GM12878 (cell line): ENCODE measurements at regions not wholly inside any gene's neighbourhood (a gene's known extent, or its start where the extent isn't known, plus 50 kb on each side); places are given as distances from the start of the nearest gene placed in this dataset.

Experiments used
- ATAC-seq: fragments of 200-7000 bp; cut with Tn5 transposase; 3 replicates; pipeline ENCODE4 v1.9.1; 2020; ENCODE audit warnings: mild to moderate bottlenecking, moderate library complexity
- BruUV-seq: library from RNA; stranded (reverse); fragments of 400-500 nt; replicated peaks from 2 replicates; lab custom pipeline; 2021; lab: Mats Ljungman, UMichigan
- CTCF ChIA-PET: fragments of 300-600 bp; sonication (Branson Sonifier 250); formaldehyde crosslinking; extraction: SDS; loops from one replicate; lab custom pipeline; 2021; ENCODE audit warnings: inconsistent platforms; lab: Yijun Ruan, JAX
- POLR2A ChIA-PET: fragments of 350-600 bp; formaldehyde crosslinking; extraction: SDS; loops from one replicate; lab custom pipeline; 2021; ENCODE audit warnings: inconsistent platforms; lab: Charles Lee
- RAD21 ChIA-PET: fragments of 300-600 bp; sonication (Branson Sonifier 250); formaldehyde crosslinking; loops from one replicate; lab custom pipeline; 2023; ENCODE audit warnings: antibody characterized with exemption; ENCODE audit not compliant: unreplicated experiment; lab: Charles Lee
- SMC1A ChIA-PET: fragments of 300-600 bp; sonication (Branson Sonifier 250); formaldehyde crosslinking; loops from one replicate; lab custom pipeline; 2023; ENCODE audit not compliant: unreplicated experiment, uncharacterized antibody; lab: Charles Lee
- DNase-seq: peaks from one replicate; pipeline ENCODE4 v3.0.0-alpha.2; 2011; ENCODE audit warnings: low read depth, low spot score
- FAIRE-seq: peaks from 3 replicates; lab custom pipeline; 2011; peaks lifted over from hg19 to GRCh38; lab: Jason Lieb, UNC
- H2AFZ ChIP-seq: 2 replicates; pipeline ENCODE4 v1.6.0; 2011; ENCODE audit warnings: low read depth, low read length, control low read depth; ENCODE audit not compliant: control insufficient read depth
- H3K27ac ChIP-seq: 2 replicates; pipeline ENCODE4 v1.5.1; 2011; ENCODE audit warnings: control low read depth; ENCODE audit not compliant: control insufficient read depth, insufficient read depth
- H3K27me3 ChIP-seq, 2 experiments: replicated peaks in 1 of 2; 2 replicates each; pipeline versions ENCODE4 v1.6.0 to v1.6.1; 2011; ENCODE audit warnings: low read length in 1 of 2; ENCODE audit not compliant: control insufficient read depth in 2 of 2, insufficient read depth in 2 of 2
- H3K36me3 ChIP-seq, 2 experiments: 2 replicates each; pipeline ENCODE4 v1.5.1; 2011; ENCODE audit warnings: low read length in 1 of 2; ENCODE audit not compliant: control insufficient read depth in 2 of 2, insufficient read depth in 2 of 2
- H3K4me1 ChIP-seq: 2 replicates; pipeline ENCODE4 v1.6.1; 2011; ENCODE audit warnings: mild to moderate bottlenecking, low read length, moderate library complexity, mixed read lengths; ENCODE audit not compliant: control insufficient read depth, insufficient read depth
- H3K4me2 ChIP-seq: 2 replicates; pipeline ENCODE4 v1.6.0; 2011; ENCODE audit warnings: control low read depth; ENCODE audit not compliant: control insufficient read depth, insufficient read depth
- H3K4me3 ChIP-seq: fragments of 200-600 bp; sonication (generic); 2 replicates; pipeline ENCODE4 v1.5.1; 2016
- H3K79me2 ChIP-seq: 2 replicates; pipeline ENCODE4 v1.6.0; 2011; ENCODE audit warnings: low read length; ENCODE audit not compliant: control insufficient read depth, insufficient read depth
- H3K9ac ChIP-seq: 2 replicates; pipeline ENCODE4 v1.8.0; 2011; ENCODE audit warnings: low read length, control low read depth, mixed read lengths; ENCODE audit not compliant: control insufficient read depth, insufficient read depth
- H3K9me3 ChIP-seq: replicated peaks from 3 replicates; pipeline ENCODE4 v1.5.1; 2011; ENCODE audit warnings: mild to moderate bottlenecking, low read length; ENCODE audit not compliant: control insufficient read depth, insufficient read depth
- H4K20me1 ChIP-seq: 2 replicates; pipeline ENCODE4 v1.6.0; 2011; ENCODE audit not compliant: control insufficient read depth, insufficient read depth
- ATF7 ChIP-seq: fragments of 450-650 bp; IDR thresholded peaks from 2 replicates; pipeline ENCODE4 v1.6.1; 2016; ENCODE audit warnings: low read depth, mild to moderate bottlenecking
- CHD4 ChIP-seq: fragments of 200-600 bp; sonication (generic); IDR thresholded peaks from 2 replicates; pipeline ENCODE4 v1.6.1; 2016; ENCODE audit warnings: mild to moderate bottlenecking
- HCFC1 ChIP-seq: fragments of 150-350 bp; IDR thresholded peaks from 2 replicates; pipeline ENCODE4 v1.6.1; 2014; ENCODE audit warnings: low read length
- HDAC2 ChIP-seq: fragments of 200-600 bp; sonication (generic); IDR thresholded peaks from 2 replicates; pipeline ENCODE4 v1.6.1; 2017
- HDAC6 ChIP-seq: fragments of 200-600 bp; sonication (generic); IDR thresholded peaks from one replicate; pipeline ENCODE4 v1.8.0; 2017; ENCODE audit warnings: antibody characterized with exemption; ENCODE audit not compliant: unreplicated experiment
- MEF2B ChIP-seq: fragments of 450-650 bp; IDR thresholded peaks from 2 replicates; pipeline ENCODE4 v1.6.1; 2018; ENCODE audit warnings: mild to moderate bottlenecking, moderate library complexity; ENCODE audit not compliant: partially characterized antibody, poor library complexity, severe bottlenecking
- NR2F1 ChIP-seq: fragments of 450-650 bp; conservative IDR thresholded peaks from 2 replicates; pipeline ENCODE4 v1.6.1; 2017; ENCODE audit warnings: mild to moderate bottlenecking
- POLR2AphosphoS2 ChIP-seq: IDR thresholded peaks from 2 replicates; pipeline ENCODE4 v1.6.1; 2011; ENCODE audit warnings: low read depth, mild to moderate bottlenecking, low read length, improper control_type of control experiment, moderate library complexity
- YBX1 ChIP-seq: fragments of 450-650 bp; IDR thresholded peaks from 2 replicates; pipeline ENCODE4 v1.6.1; 2016; ENCODE audit warnings: antibody characterized with exemption
- ZSCAN29 ChIP-seq: fragments of 450-650 bp; IDR thresholded peaks from 2 replicates; pipeline ENCODE4 v1.6.1; 2017; ENCODE audit warnings: mild to moderate bottlenecking, moderate library complexity
- WGBS: methylation state at CpG from one replicate; pipeline ENCODE4 v1.1.6; 2016; ENCODE audit warnings: low lambda C conversion rate; ENCODE audit not compliant: insufficient replicate concordance, insufficient coverage; ENCODE audit errors: missing lambda C conversion rate; 5-methylcytosine and 5-hydroxymethylcytosine counted together
- in situ Hi-C: fragments of 300-500 bp; cut with MboI; formaldehyde crosslinking; loops from 9 replicates; pipeline ENCODE4 v1.14.3; 2018; ENCODE audit warnings: mixed read lengths
- intact Hi-C: fragments of 100-400 bp; cut with micrococcal nuclease; formaldehyde crosslinking; loops from one replicate; pipeline ENCODE4 v1.14.2; 2022; ENCODE audit not compliant: unreplicated experiment
- TF ChIP-seq, protein P1 (sequence below): fragments of 450-650 bp; IDR thresholded peaks from 2 replicates; pipeline ENCODE4 v1.6.1; 2017; ENCODE audit warnings: low read depth, mild to moderate bottlenecking, moderate library complexity
- TF ChIP-seq, protein P2 (sequence below): fragments of 450-650 bp; IDR thresholded peaks from 2 replicates; pipeline ENCODE4 v1.6.1; 2017; ENCODE audit warnings: mild to moderate bottlenecking, low read depth, inconsistent platforms; ENCODE audit not compliant: poor library complexity, severe bottlenecking

DNA sequence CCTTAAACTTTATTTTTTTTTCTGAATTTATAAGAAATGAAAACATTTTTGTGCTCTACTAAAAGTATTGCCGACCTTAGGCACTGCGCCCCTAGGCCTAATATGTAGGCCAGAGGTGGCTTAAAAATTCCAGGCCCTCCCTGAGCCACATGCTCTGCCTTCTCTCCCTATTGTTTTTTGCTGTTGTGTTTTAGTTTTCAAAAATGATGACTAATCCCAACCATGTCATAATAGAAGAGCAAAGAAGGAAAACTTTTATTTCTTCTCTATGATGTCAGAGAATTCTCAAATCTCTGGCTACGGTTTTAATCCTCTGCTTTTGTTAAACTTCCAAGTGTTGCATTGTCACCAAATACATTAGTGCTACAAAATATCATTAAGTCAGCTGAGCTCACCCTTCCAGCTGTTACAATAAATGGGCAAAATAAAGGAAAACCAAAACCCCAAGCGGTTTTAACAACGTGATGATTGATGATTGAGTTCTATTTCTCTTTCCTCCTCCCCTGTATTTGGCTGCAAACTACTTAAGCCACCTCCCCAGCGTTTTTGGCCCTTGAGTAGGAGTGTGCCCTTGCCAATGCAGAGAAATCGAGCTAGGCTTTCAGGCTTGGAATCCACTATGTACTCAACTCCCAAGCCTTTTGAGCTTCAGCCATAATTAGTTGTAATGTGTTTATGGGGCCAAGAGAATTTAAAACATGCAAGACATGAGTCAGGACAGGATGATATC lies 163.5 kb upstream of the POU3F3 start:
- ChIA-PET RAD21 (no interaction called here), SMC1A (no interaction called here)
- WGBS: 23% methylated on average over 7 of the region's 7 CpGs
- Histone ChIP-seq H3K4me2 (no peak overlapping the region), H3K36me3 (no peaks in the 10 kb centered on the region), H3K4me3 (no peak overlapping the region), H3K9me3 (no peaks in the 10 kb centered on the region), H3K4me1 (no peaks in the 10 kb centered on the region), H3K27me3 (no peaks in the 10 kb centered on the region), H3K27ac (no peak overlapping the region), H2AFZ (no peak overlapping the region)
- in situ Hi-C loops: no loop called here
- no peak for DNase-seq
- no peak for TF ChIP-seq HDAC6
- TF ChIP-seq POLR2AphosphoS2: no peak
- no peak for TF ChIP-seq HDAC2
- TF ChIP-seq HCFC1: no peak
- no peak for TF ChIP-seq YBX1
- no peak for TF ChIP-seq MEF2B
- TF ChIP-seq, protein P1, sequence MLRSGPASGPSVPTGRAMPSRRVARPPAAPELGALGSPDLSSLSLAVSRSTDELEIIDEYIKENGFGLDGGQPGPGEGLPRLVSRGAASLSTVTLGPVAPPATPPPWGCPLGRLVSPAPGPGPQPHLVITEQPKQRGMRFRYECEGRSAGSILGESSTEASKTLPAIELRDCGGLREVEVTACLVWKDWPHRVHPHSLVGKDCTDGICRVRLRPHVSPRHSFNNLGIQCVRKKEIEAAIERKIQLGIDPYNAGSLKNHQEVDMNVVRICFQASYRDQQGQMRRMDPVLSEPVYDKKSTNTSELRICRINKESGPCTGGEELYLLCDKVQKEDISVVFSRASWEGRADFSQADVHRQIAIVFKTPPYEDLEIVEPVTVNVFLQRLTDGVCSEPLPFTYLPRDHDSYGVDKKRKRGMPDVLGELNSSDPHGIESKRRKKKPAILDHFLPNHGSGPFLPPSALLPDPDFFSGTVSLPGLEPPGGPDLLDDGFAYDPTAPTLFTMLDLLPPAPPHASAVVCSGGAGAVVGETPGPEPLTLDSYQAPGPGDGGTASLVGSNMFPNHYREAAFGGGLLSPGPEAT: no peak
- TF ChIP-seq, protein P2, sequence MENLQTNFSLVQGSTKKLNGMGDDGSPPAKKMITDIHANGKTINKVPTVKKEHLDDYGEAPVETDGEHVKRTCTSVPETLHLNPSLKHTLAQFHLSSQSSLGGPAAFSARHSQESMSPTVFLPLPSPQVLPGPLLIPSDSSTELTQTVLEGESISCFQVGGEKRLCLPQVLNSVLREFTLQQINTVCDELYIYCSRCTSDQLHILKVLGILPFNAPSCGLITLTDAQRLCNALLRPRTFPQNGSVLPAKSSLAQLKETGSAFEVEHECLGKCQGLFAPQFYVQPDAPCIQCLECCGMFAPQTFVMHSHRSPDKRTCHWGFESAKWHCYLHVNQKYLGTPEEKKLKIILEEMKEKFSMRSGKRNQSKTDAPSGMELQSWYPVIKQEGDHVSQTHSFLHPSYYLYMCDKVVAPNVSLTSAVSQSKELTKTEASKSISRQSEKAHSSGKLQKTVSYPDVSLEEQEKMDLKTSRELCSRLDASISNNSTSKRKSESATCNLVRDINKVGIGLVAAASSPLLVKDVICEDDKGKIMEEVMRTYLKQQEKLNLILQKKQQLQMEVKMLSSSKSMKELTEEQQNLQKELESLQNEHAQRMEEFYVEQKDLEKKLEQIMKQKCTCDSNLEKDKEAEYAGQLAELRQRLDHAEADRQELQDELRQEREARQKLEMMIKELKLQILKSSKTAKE: no peak
- TF ChIP-seq CHD4: no peak
- no peak for TF ChIP-seq NR2F1
- TF ChIP-seq ZSCAN29: no peak
- no peak for TF ChIP-seq ATF7
- TF ChIP-seq, all 136 proteins: peak for 0
- ChIA-PET POLR2A (no interaction called here), CTCF (no interaction called here)
- Histone ChIP-seq H3K79me2 (no peaks in the 10 kb centered on the region), H4K20me1 (no peaks in the 10 kb centered on the region), H3K9ac (no peak overlapping the region)
- ATAC-seq: no peak
- no TSS peak for BruUV-seq
- intact Hi-C loops: no loop called here
- FAIRE-seq: no peak
